ENCODE measurements at regions not wholly inside any gene's neighbourhood (a gene's known extent, or its start where the extent isn't known, plus 50 kb on each side); places are given as distances from the start of the nearest gene placed in this dataset.
"Not testable (repeated sequence)": the region's sequence is repeated elsewhere in the genome, so short reads cannot be mapped to it uniquely, and the experiment has no call there.

DNA sequence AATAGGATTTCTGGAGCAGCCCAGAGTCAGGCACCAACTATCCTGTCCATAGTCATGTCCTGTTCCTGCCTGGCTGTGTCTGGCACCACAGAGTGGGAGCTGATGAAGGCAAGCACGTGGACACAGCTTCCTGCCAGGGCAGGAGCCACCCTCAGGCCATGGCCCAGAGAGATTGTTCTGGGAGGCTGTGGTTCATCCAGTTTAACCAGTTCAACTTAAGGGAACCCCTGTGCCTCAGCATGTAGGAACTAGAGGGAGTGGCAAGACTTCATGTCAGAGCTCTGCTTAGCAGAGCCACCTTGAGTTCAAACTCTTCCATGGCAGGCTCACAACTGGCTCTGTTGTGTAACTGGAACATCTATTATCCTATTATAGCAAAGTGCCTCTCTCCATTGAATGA is 73.2 kb upstream of the NCKAP5 start:
- DNase-seq (ENCODE audit: low read depth) = no peak

GRCh38 chr2:133641942-133642725 is 73.9 kb upstream of the NCKAP5 start:
- H3K4me3 ChIP-seq (ENCODE audit: low read depth, low read length) = no peak overlapping the region
- DNase-seq (ENCODE audit: low read depth) = no peak
- TF ChIP-seq, protein P1, sequence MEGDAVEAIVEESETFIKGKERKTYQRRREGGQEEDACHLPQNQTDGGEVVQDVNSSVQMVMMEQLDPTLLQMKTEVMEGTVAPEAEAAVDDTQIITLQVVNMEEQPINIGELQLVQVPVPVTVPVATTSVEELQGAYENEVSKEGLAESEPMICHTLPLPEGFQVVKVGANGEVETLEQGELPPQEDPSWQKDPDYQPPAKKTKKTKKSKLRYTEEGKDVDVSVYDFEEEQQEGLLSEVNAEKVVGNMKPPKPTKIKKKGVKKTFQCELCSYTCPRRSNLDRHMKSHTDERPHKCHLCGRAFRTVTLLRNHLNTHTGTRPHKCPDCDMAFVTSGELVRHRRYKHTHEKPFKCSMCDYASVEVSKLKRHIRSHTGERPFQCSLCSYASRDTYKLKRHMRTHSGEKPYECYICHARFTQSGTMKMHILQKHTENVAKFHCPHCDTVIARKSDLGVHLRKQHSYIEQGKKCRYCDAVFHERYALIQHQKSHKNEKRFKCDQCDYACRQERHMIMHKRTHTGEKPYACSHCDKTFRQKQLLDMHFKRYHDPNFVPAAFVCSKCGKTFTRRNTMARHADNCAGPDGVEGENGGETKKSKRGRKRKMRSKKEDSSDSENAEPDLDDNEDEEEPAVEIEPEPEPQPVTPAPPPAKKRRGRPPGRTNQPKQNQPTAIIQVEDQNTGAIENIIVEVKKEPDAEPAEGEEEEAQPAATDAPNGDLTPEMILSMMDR (IDR thresholded peaks at IDR 0.05; ENCODE audit: low read depth, low read length, missing control alignments) = no peak

More for the DNA sequence above, 73.2 kb upstream of the NCKAP5 start:
- TF ChIP-seq, protein P1 (IDR thresholded peaks at IDR 0.05; ENCODE audit: low read depth, low read length, missing control alignments) = no peak
- H3K4me3 ChIP-seq (ENCODE audit: low read depth, low read length) = no peak overlapping the region

- no peak overlapping the region for H3K4me3 ChIP-seq (ENCODE audit: low read depth, low read length)
- DNase-seq (ENCODE audit: low read depth) = no peak
- TF ChIP-seq, protein P1 (IDR thresholded peaks at IDR 0.05; ENCODE audit: low read depth, low read length, missing control alignments) = no peak
Observed at GRCh38 chr2:133642791-133643191, 74.5 kb upstream of the NCKAP5 start.

DNA sequence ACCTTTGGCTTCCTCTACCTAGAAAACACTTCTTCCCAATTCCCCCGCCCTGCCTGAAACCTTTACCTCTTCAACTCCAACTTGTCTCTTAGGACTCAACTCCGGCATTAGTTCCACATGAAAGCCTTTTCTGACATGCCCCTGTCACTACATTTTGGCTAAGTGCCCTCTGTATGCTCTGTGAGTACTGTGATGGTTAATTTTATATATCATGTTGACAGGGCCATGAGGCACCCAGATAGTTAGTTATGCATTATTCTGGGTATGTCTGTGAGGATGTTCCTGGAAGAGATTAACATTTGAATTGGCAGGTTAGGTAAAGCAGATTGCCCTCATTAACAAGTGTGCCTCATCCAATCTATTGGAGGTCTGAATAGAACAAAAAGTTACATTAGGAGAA is 75.6 kb upstream of the NCKAP5 start:
- DNase-seq (ENCODE audit: low read depth) = no peak
- TF ChIP-seq, protein P1 (IDR thresholded peaks at IDR 0.05; ENCODE audit: low read depth, low read length, missing control alignments) = no peak
- H3K4me3 ChIP-seq (ENCODE audit: low read depth, low read length) = no peak overlapping the region

DNA sequence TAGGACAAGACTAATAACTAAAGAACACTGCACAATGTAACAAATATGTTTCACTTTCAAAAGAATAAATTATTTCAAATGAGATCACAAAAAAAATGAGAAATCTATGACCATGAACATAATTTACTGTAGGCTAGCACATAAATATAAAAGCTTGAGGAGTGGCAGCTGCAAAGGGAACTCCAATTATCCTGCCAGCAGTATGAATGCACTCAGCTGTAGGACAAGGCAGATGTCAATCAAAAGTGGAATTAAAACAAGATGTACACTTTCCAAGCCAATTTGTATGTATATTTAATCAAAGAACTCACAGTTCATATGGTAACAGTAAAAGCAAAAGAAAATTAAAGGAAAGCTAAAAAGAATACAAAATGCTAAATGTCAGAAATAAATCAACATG is 76.6 kb upstream of the NCKAP5 start:
- TF ChIP-seq, protein P1 (IDR thresholded peaks at IDR 0.05; ENCODE audit: low read depth, low read length, missing control alignments) = no peak
- H3K4me3 ChIP-seq (ENCODE audit: low read depth, low read length) = no peak overlapping the region
- no peak for DNase-seq (ENCODE audit: low read depth)

DNA sequence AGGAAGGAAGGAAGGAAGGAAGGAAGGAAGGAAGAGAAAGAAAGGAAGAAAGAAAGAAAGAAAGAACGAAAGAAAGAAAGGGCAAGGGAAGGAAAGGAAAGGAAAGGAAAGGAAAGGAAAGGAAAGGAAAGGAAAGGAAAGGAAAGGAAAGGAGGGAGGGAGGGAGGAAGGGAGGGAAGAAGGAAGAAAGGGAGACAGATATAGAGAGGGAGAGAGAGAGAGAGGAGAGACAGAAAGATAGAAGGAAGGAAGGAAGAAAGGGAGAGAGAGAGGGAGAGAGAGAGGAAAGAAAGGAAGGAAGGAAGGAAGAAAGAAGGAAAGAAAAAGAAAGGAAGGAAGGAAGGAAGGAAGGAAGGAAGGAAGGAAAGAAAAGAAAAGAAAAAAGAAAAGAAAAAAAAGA is 79.1 kb upstream of the NCKAP5 start:
- DNase-seq (ENCODE audit: low read depth); H3K4me3 ChIP-seq (ENCODE audit: low read depth, low read length): not testable (repeated sequence)

GRCh38 chr2:133651861-133652260 is 83.6 kb upstream of the NCKAP5 start:
- no peak for DNase-seq (ENCODE audit: low read depth)
- TF ChIP-seq, protein P1 (IDR thresholded peaks at IDR 0.05; ENCODE audit: low read depth, low read length, missing control alignments) = no peak
- H3K4me3 ChIP-seq (ENCODE audit: low read depth, low read length) = no peak overlapping the region

Data from GM12864 (cell line).